ENCODE measurements at regions not wholly inside any gene's neighbourhood (a gene's known extent, or its start where the extent isn't known, plus 50 kb on each side); places are given as distances from the start of the nearest gene placed in this dataset.
A peak's percentile ranks its signal among the peaks of the same experiment; 100 is the strongest.

- TF ChIP-seq GATA1 (IDR thresholded peaks at IDR 0.05; ENCODE audit: low read depth, low read length) (no peak), POLR2A (IDR thresholded peaks at IDR 0.05; ENCODE audit: low read length) (no peak)
- peak in 1 of 2 experiments; percentile 2 for DNase-seq
Measured at GRCh38 chr3:159854500-159855124, 134.0 kb upstream of the IL12A start.

DNA sequence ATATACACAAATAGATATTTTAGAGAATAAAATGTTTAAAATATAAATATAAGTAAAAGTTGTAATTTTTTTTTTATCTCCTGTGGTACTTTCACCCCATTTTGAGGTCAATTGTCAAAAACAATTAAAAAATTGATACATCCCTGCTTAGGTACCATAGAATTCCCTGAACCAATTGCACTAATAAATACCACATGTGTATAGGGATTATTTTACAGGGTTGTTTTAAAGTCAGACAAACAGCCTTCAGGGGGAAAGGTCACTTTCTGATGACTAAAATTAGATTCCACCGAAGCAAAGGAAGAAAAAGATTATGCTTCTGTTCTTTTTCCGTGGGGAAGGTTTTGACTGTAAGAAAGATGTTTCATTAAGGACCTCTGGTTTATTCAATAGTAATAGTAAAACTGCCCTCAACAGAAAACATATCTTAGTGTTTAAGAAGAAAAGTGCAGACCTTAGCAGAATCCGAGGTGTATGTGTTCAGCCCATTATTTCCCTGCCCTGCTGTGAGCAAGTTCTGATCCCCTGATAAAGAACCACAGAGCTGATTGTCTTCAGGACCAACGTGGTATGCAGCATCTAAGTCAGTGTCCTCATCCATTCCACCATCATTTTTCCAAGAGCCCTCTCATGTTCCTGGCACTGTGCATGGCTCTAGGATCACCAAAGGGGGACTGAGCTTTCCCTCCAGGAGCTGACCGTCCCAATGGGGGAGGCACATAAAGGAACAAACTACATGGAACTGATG lies 132.9 kb upstream of the IL12A start:
- DNase-seq: no peak
- TF ChIP-seq GATA1 (IDR thresholded peaks at IDR 0.05; ENCODE audit: low read depth, low read length) (no peak), POLR2A (IDR thresholded peaks at IDR 0.05; ENCODE audit: low read length) (no peak)

GRCh38 chr3:159856590-159857104 lies 132.0 kb upstream of the IL12A start:
- no peak for DNase-seq
- TF ChIP-seq POLR2A (IDR thresholded peaks at IDR 0.05; ENCODE audit: low read length): no peak
- TF ChIP-seq GATA1 (IDR thresholded peaks at IDR 0.05; ENCODE audit: low read depth, low read length): no peak

GRCh38 chr3:159857840-159858239 lies 130.8 kb upstream of the IL12A start:
- TF ChIP-seq POLR2A (IDR thresholded peaks at IDR 0.05; ENCODE audit: low read length): no peak
- TF ChIP-seq GATA1 (IDR thresholded peaks at IDR 0.05; ENCODE audit: low read depth, low read length): no peak
- DNase-seq: no peak

- no peak for DNase-seq
- TF ChIP-seq GATA1 (IDR thresholded peaks at IDR 0.05; ENCODE audit: low read depth, low read length): no peak
- no peak for TF ChIP-seq POLR2A (IDR thresholded peaks at IDR 0.05; ENCODE audit: low read length)
Measured at GRCh38 chr3:159858650-159859049, 130.0 kb upstream of the IL12A start.

DNA sequence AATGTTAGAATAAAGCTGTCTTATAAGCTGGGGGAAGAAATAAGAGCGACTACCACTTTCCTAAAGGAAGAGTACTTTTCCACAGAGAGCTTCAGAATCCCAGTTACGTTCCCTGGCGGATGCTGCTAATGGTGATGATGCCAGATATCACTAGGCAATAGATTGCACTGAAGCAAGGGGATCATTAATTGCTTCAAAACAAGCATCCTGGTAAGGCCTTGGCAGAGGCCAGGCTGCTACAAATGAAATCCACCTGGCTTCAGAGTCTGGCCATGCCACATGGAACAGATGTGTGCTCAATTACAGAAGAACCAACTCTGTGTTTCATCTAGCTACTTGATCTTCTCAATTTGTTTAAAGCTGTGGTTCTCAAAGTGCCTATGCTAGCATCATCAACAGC lies 129.2 kb upstream of the IL12A start:
- TF ChIP-seq GATA1 (IDR thresholded peaks at IDR 0.05; ENCODE audit: low read depth, low read length): no peak
- no peak for TF ChIP-seq POLR2A (IDR thresholded peaks at IDR 0.05; ENCODE audit: low read length)
- DNase-seq: no peak

- TF ChIP-seq GATA1 (IDR thresholded peaks at IDR 0.05; ENCODE audit: low read depth, low read length) (no peak), POLR2A (IDR thresholded peaks at IDR 0.05; ENCODE audit: low read length) (no peak)
- no peak for DNase-seq
Measured at GRCh38 chr3:159859836-159860235, 128.8 kb upstream of the IL12A start.

DNA sequence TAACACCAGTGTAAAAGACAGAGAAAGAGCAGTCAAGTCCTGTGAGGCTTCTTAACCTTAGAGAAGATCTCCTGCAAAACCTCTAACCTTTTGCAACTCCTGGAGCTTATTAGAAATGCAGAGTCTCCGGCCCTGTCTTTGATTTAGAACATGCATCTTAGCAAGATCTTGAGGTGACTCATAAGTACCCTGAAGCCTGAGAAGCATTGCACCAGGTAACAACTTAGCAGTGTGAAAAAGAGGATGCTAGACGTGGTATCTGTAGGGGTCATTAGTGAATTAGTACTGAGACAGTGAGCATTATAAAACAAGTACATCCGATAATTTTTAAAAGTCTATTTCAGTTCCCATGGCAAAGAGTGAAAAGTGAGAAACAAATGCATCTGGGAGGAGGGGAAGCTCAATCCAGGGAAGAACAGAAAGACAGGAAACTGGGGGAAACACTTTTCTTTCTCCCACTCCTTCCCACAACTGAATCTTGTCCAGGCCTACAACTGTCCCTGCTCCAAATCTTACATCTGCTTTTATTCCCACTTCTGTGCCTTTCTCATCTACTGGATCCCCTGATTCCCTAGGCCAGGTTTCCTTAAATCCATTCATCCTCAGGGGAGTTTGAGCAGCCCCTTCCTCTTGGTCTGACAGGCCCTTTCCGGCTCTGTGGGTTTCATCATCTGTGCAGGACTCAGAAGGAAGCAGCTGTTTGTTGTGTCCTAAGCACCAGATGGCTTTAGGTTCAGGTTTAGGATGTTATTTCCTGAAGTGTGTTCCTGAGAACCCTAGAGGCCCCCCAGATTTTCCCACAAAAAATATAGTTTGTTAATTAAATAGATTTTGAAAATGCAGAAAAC lies 128.1 kb upstream of the IL12A start:
- DNase-seq: no peak
- TF ChIP-seq GATA1 (IDR thresholded peaks at IDR 0.05; ENCODE audit: low read depth, low read length) (no peak), POLR2A (IDR thresholded peaks at IDR 0.05; ENCODE audit: low read length) (no peak)

- no peak for TF ChIP-seq POLR2A (IDR thresholded peaks at IDR 0.05; ENCODE audit: low read length)
- no peak for TF ChIP-seq GATA1 (IDR thresholded peaks at IDR 0.05; ENCODE audit: low read depth, low read length)
- no peak for DNase-seq
Measured at GRCh38 chr3:159861369-159861987, 127.2 kb upstream of the IL12A start.

DNA sequence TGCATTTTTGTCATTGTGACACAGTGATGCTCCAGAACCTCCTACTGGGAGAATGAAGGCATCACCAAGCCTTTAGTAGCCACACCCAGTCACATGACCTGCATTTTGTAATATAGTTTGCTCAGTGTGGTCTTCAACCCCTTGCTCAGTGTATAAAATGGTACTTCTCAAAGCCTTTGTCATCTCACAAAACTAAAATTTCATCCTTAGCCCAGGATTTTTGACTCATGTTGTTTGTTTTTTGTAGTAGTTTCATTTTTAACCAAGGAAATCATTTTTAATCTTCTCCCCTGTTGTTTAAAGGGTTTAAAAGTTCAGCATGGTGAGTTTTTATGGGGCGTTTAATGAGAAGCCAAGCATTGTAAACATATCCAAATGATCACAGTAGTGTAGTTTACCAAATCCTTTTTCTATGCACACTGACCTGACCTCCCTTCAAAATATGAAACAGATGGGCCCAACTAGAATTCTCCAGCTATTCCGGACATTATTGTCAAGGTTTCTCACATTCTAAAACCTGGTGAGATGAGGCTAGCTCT lies 123.5 kb upstream of the IL12A start:
- DNase-seq: no peak
- TF ChIP-seq GATA1 (IDR thresholded peaks at IDR 0.05; ENCODE audit: low read depth, low read length): no peak

- TF ChIP-seq POLR2A (IDR thresholded peaks at IDR 0.05; ENCODE audit: low read length) (no peak), GATA1 (IDR thresholded peaks at IDR 0.05; ENCODE audit: low read depth, low read length) (no peak)
Measured at GRCh38 chr3:159866201-159866746, 122.4 kb upstream of the IL12A start.

GRCh38 chr3:159867372-159867771 lies 121.3 kb upstream of the IL12A start:
- TF ChIP-seq GATA1 (IDR thresholded peaks at IDR 0.05; ENCODE audit: low read depth, low read length): no peak
- TF ChIP-seq POLR2A (IDR thresholded peaks at IDR 0.05; ENCODE audit: low read length): no peak
- DNase-seq: no peak

More at GRCh38 chr3:159866201-159866746, 122.4 kb upstream of the IL12A start:
- no peak for DNase-seq

DNA sequence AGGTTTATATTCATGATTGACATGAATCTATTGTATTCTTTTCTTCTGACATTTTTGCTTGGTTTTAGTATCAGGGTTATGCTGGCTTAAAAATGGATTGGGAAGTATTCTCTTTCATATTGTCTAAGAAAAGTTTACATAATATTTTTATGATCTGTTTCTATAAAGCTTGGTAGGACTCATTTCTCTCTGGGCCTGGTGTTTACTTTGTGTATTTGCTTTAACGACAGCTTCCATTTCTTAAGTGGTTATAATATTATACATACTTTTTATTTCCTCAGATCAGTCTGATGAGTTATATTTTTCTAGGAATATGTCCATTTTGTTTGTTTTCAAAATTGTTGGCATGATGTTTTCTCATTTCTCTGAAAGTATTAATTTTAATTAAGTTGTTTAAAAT lies 117.9 kb upstream of the IL12A start:
- DNase-seq: no peak
- TF ChIP-seq GATA1 (IDR thresholded peaks at IDR 0.05; ENCODE audit: low read depth, low read length) (no peak), POLR2A (IDR thresholded peaks at IDR 0.05; ENCODE audit: low read length) (no peak)

Measured in erythroblast (primary cell).